BE2C (cell line): ENCODE measurements at regions not wholly inside any gene's neighbourhood (a gene's known extent, or its start where the extent isn't known, plus 50 kb on each side); places are given as distances from the start of the nearest gene placed in this dataset.
"Not testable (repeated sequence)": the region's sequence is repeated elsewhere in the genome, so short reads cannot be mapped to it uniquely, and the experiment has no call there.

Experiments
- DNase-seq: peaks from one replicate; pipeline ENCODE4 v3.0.0-alpha.2; 2020
- H3K27me3 ChIP-seq: fragments of 250-450 bp; sonication (Bioruptor Pico); 2 replicates; pipeline ENCODE4 v1.5.1; 2020; ENCODE audit warnings: mild to moderate bottlenecking
- H3K36me3 ChIP-seq: fragments of 250-450 bp; sonication (Bioruptor Pico); 2 replicates; pipeline ENCODE4 v1.5.1; 2020; ENCODE audit warnings: mild to moderate bottlenecking
- H3K4me1 ChIP-seq: fragments of 250-450 bp; sonication (Bioruptor Pico); 2 replicates; pipeline ENCODE4 v1.5.1; 2020
- H3K4me3 ChIP-seq: 2 replicates; pipeline ENCODE4 v1.5.1; 2011; ENCODE audit warnings: low read depth, low read length
- H3K9me3 ChIP-seq: fragments of 250-450 bp; sonication (Bioruptor Pico); 2 replicates; pipeline ENCODE4 v1.5.1; 2020
- CTCF ChIP-seq: IDR thresholded peaks from 2 replicates; pipeline ENCODE4 v1.5.1; 2012; ENCODE audit warnings: mild to moderate bottlenecking, low read depth, low read length

GRCh38 chr5:6106756-6107155, 271.6 kb downstream of the MED10 start:
- H3K9me3 ChIP-seq, result no peaks in the 10 kb centered on the region
- H3K27me3 ChIP-seq, result no peaks in the 10 kb centered on the region
- no peaks in the 10 kb centered on the region for H3K4me1 ChIP-seq
- no peak for DNase-seq
- TF ChIP-seq CTCF, result no peak
- no peaks in the 10 kb centered on the region for H3K36me3 ChIP-seq
- no peak overlapping the region for H3K4me3 ChIP-seq

- Histone ChIP-seq H3K36me3 (no peaks in the 10 kb centered on the region), H3K4me3 (no peak overlapping the region), H3K27me3 (no peaks in the 10 kb centered on the region), H3K4me1 (no peaks in the 10 kb centered on the region), H3K9me3 (no peaks in the 10 kb centered on the region)
- no peak for TF ChIP-seq CTCF
- no peak for DNase-seq
Observed at GRCh38 chr5:6105320-6105719, 273.0 kb downstream of the MED10 start.

- no peaks in the 10 kb centered on the region for H3K36me3 ChIP-seq
- no peaks in the 10 kb centered on the region for H3K27me3 ChIP-seq
- H3K4me3 ChIP-seq, result no peak overlapping the region
- no peaks in the 10 kb centered on the region for H3K4me1 ChIP-seq
- DNase-seq, result no peak
- TF ChIP-seq CTCF, result no peak
- H3K9me3 ChIP-seq, result no peaks in the 10 kb centered on the region
Observed at GRCh38 chr5:6096101-6096500, 282.2 kb downstream of the MED10 start.

GRCh38 chr5:6094180-6094579, 284.2 kb downstream of the MED10 start:
- H3K4me1 ChIP-seq, H3K27me3 ChIP-seq, DNase-seq, H3K36me3 ChIP-seq, H3K9me3 ChIP-seq, H3K4me3 ChIP-seq: not testable (repeated sequence)

- DNase-seq, result no peak
- Histone ChIP-seq H3K4me3 (no peak overlapping the region), H3K4me1 (no peaks in the 10 kb centered on the region), H3K9me3 (no peaks in the 10 kb centered on the region), H3K27me3 (no peaks in the 10 kb centered on the region), H3K36me3 (no peaks in the 10 kb centered on the region)
- no peak for TF ChIP-seq CTCF
Observed at GRCh38 chr5:6090838-6091237, 287.5 kb downstream of the MED10 start.

GRCh38 chr5:6090079-6090654, 288.2 kb downstream of the MED10 start:
- Histone ChIP-seq H3K4me3 (no peak overlapping the region), H3K27me3 (no peaks in the 10 kb centered on the region)
- no peak for TF ChIP-seq CTCF

GRCh38 chr5:6088706-6089105, 289.6 kb downstream of the MED10 start:
- Histone ChIP-seq H3K9me3 (no peaks in the 10 kb centered on the region), H3K4me1 (no peaks in the 10 kb centered on the region), H3K4me3 (no peak overlapping the region), H3K36me3 (no peaks in the 10 kb centered on the region), H3K27me3 (no peaks in the 10 kb centered on the region)
- no peak for TF ChIP-seq CTCF
- DNase-seq, result no peak

More at GRCh38 chr5:6090079-6090654, 288.2 kb downstream of the MED10 start:
- Histone ChIP-seq H3K9me3 (no peaks in the 10 kb centered on the region), H3K4me1 (no peaks in the 10 kb centered on the region), H3K36me3 (no peaks in the 10 kb centered on the region)
- no peak for DNase-seq
